Naive thymus-derived CD8-positive, alpha-beta T cell (primary cell): ENCODE measurements at regions not wholly inside any gene's neighbourhood (a gene's known extent, or its start where the extent isn't known, plus 50 kb on each side); places are given as distances from the start of the nearest gene placed in this dataset.

Experiments
- ATAC-seq, 2 donors: fragments of 150-1000 bp; cut with Tn5 transposase in 1 of 2; sonication (Bioruptor Pico), chemical (Tn5 transposase) in 1 of 2; 1 replicate in 1 of 2; 2 replicates in 1 of 2; pipeline ENCODE4 v1.10.0; 2021; ENCODE audit warnings: mild to moderate bottlenecking in 2 of 2, moderate library complexity in 2 of 2
- POLR2A ChIA-PET: fragments of 350-600 bp; sonication (Branson Sonifier 250); formaldehyde crosslinking; loops from one replicate; lab custom pipeline; 2021; ENCODE audit warnings: antibody characterized with exemption; lab: Charles Lee
- DNase-seq, 10 donors: peaks; one replicate each; pipeline versions ENCODE4 v3.0.0 to v3.0.0-alpha.2; 2020 to 2022
- H3K27ac Mint-ChIP-seq, 10 donors: one replicate each; pipeline ENCODE4 v1.8.0; 2020 to 2022; ENCODE audit warnings: mild to moderate bottlenecking in 10 of 10, mixed read lengths in 10 of 10, moderate library complexity in 4 of 10, inconsistent platforms in 1 of 10
- H3K27me3 Mint-ChIP-seq, 5 donors: one replicate each; pipeline ENCODE4 v1.8.0; 2021 to 2022; ENCODE audit warnings: mixed read lengths in 5 of 5
- H3K36me3 Mint-ChIP-seq, 3 donors: one replicate each; pipeline ENCODE4 v1.8.0; 2020 to 2022; ENCODE audit warnings: mixed read lengths in 3 of 3, mild to moderate bottlenecking in 2 of 3, inconsistent platforms in 1 of 3
- H3K4me1 Mint-ChIP-seq, 4 donors: one replicate each; pipeline ENCODE4 v1.8.0; 2021 to 2022; ENCODE audit warnings: mixed read lengths in 4 of 4
- H3K4me3 Mint-ChIP-seq, 10 donors: one replicate each; pipeline ENCODE4 v1.8.0; 2020 to 2022; ENCODE audit warnings: mild to moderate bottlenecking in 10 of 10, mixed read lengths in 10 of 10, moderate library complexity in 6 of 10, inconsistent platforms in 1 of 10
- H3K9me3 Mint-ChIP-seq, 9 donors: one replicate each; pipeline ENCODE4 v1.8.0; 2020 to 2022; ENCODE audit warnings: mixed read lengths in 9 of 9, mild to moderate bottlenecking in 3 of 9, inconsistent platforms in 1 of 9, moderate library complexity in 1 of 9

DNA sequence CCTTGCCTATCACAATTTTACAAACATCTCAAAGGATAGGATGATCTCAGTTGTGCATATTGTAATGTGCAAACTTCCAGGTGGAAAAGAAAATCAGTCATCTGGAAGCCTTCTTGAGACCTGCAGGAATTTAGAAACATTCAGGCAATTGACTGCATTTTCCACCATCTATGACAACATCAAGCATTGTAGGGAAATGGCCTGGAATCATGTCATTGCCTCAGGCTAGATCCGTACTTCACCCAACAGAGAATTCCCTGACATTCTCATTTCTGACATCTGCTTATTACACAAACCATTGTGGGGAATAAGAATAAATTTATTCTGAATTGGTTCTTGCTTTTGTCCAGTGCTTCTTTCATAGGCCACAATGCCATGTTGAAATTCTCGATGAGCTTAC, 124.9 kb upstream of the NPVF start:
- H3K27me3 Mint-ChIP-seq = peaks cover 0 to 6% (median 1%) of the 10 kb centered on the region in 5 donors
- no peak for ATAC-seq
- H3K27ac Mint-ChIP-seq = no peak overlapping the region
- H3K9me3 Mint-ChIP-seq = peaks cover 0 to 2% (median 0%) of the 10 kb centered on the region in 9 donors
- no peaks in the 10 kb centered on the region for H3K36me3 Mint-ChIP-seq
- DNase-seq = no peak
- POLR2A ChIA-PET = no interaction called here
- H3K4me3 Mint-ChIP-seq = no peak overlapping the region
- peaks cover 0 to 8% (median 4%) of the 10 kb centered on the region in 4 donors for H3K4me1 Mint-ChIP-seq

DNA sequence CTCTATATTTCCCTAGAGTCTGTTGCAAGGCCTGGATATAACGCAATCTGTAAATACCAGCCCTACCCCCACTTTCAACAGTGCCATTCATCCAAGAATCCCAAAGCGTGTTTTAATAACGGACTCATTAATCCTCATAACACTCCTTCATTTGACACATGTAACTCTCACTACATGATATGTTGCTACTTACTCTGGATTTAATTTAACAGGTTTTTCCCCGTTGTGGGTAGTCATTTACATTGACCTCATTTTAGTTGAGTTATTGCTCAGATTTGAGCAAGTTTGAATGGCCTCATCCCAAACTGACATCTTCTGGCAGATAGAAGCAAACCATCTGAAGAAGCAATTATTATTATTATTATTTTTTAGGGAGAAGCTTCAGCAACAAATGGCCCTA, 125.4 kb upstream of the NPVF start:
- no peak overlapping the region for H3K27ac Mint-ChIP-seq
- ATAC-seq = no peak
- H3K36me3 Mint-ChIP-seq = no peaks in the 10 kb centered on the region
- POLR2A ChIA-PET = no interaction called here
- H3K4me3 Mint-ChIP-seq = no peak overlapping the region
- DNase-seq = no peak
- peaks cover 0 to 6% (median 1%) of the 10 kb centered on the region in 5 donors for H3K27me3 Mint-ChIP-seq
- peaks cover 0 to 8% (median 4%) of the 10 kb centered on the region in 4 donors for H3K4me1 Mint-ChIP-seq
- peaks cover 0 to 2% (median 0%) of the 10 kb centered on the region in 9 donors for H3K9me3 Mint-ChIP-seq

DNA sequence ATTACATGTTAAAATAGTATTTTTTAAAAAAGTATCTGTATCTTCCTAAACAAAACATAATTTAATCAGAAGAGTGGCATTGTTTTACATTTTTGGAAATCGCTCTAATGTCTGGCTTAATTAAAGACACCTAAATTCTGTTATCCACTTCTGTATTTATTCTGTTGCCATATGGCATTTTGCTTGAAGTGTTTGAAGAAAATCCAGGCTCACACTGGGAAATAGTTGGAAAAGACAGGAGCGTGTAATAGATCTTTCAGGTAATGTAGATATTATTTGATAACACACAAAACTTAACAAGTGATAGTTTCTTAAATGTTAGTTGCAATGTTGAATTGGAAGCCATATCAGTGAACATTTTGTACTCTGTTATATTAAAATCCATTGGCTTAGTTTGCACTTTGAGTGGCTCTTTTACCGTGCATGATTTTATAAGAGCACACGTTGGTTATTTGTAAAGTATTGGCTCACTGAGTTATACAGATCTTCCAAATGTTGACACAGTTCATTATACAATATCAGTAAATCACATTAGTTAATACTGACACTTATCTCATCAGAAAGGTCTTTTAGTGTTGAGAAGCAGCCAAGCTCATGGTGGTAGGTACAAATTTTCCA, 128.4 kb upstream of the NPVF start:
- no peak for ATAC-seq
- peaks cover 0 to 3% (median 0%) of the 10 kb centered on the region in 5 donors for H3K27me3 Mint-ChIP-seq
- peaks cover 0 to 8% (median 4%) of the 10 kb centered on the region in 4 donors for H3K4me1 Mint-ChIP-seq
- no peaks in the 10 kb centered on the region for H3K36me3 Mint-ChIP-seq
- H3K27ac Mint-ChIP-seq = no peak overlapping the region
- POLR2A ChIA-PET = no interaction called here
- DNase-seq = no peak
- no peak overlapping the region for H3K4me3 Mint-ChIP-seq
- peaks cover 0 to 2% (median 0%) of the 10 kb centered on the region in 9 donors for H3K9me3 Mint-ChIP-seq

DNA sequence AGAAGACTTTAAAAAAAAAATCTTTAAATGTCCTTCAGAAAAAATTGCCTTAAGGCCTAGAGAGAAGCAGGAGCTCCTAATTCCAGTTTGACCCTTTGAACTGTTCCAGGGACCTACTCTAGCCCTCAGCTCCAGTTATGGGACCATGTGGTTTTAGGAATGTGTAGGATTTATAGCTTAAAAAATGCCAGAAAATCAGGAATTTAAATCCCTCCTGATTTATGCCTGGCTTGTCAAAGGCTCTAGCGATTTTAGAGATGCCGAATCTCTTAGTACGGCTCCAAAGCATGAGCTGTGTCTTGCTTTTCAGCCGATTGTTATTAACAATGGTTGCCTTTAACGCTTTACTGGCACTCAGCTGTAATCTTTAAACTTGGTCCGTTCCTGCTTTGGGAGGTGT, 130.6 kb upstream of the NPVF start:
- POLR2A ChIA-PET = no interaction called here
- Mint-ChIP-seq H3K4me3 (no peak overlapping the region), H3K9me3 (peaks cover 0 to 2% (median 0%) of the 10 kb centered on the region in 9 donors), H3K36me3 (no peaks in the 10 kb centered on the region), H3K27ac (no peak overlapping the region), H3K27me3 (peaks cover 0 to 3% (median 0%) of the 10 kb centered on the region in 5 donors), H3K4me1 (peaks cover 0 to 8% (median 4%) of the 10 kb centered on the region in 4 donors)
- DNase-seq (no peak), ATAC-seq (no peak)

DNA sequence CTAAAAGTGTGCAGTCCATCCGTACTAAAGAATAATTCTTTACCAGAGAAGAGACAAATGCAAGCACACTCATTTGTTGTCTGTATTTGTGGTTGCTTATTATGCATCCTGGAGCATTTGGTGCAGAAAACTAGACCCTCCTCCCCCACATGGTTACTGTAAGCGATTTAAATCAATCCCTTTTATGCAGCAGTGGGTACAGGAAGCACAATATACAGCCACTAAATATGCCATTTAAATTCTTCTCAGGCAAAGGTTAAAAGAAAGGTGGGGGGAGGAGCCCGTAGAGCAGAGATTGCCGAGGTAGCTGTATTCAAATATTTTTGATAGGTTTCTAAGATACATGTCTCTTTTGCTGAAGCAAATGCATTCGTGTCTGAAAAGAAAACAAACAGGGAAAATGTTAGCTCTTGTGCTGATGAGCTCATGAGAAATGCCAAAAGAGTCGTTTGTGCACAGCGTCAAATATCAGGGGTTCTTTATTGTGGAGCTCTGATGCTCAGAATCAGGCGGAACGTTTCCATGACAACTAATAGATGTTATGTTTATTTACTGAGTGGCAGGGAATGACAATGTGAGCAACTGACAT, 131.3 kb upstream of the NPVF start:
- H3K4me3 Mint-ChIP-seq = no peak overlapping the region
- H3K27me3 Mint-ChIP-seq = peaks cover 0 to 3% (median 0%) of the 10 kb centered on the region in 5 donors
- no peaks in the 10 kb centered on the region for H3K36me3 Mint-ChIP-seq
- ATAC-seq (no peak), DNase-seq (no peak)
- no peak overlapping the region for H3K27ac Mint-ChIP-seq
- H3K9me3 Mint-ChIP-seq = peaks cover 0 to 2% (median 0%) of the 10 kb centered on the region in 9 donors
- POLR2A ChIA-PET = no interaction called here
- H3K4me1 Mint-ChIP-seq = peaks cover 0 to 2% (median 0%) of the 10 kb centered on the region in 4 donors

DNA sequence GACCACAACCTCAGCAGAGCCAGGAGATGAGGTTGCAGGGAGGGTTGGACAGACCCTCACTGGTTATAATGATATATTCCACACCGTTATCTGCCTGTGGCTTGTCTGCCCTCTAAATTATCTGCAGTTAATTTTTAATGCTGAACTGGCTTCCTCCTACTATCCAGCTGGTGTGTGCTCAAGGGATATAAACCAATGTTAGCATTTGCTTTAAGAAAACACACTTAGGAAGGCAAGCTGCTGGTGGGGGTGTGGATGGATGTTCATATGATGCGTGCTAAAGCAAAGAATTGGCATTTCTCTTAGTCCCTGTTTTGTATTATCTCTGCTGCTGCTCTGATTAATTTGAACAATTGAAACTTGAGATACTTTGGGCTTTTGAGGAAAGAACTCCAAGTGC, 132.2 kb upstream of the NPVF start:
- H3K4me3 Mint-ChIP-seq = no peak overlapping the region
- H3K4me1 Mint-ChIP-seq = no peaks in the 10 kb centered on the region
- no peaks in the 10 kb centered on the region for H3K36me3 Mint-ChIP-seq
- POLR2A ChIA-PET = no interaction called here
- DNase-seq = no peak
- peaks cover 0 to 3% (median 0%) of the 10 kb centered on the region in 5 donors for H3K27me3 Mint-ChIP-seq
- no peak overlapping the region for H3K27ac Mint-ChIP-seq
- no peak for ATAC-seq
- peaks cover 0 to 2% (median 0%) of the 10 kb centered on the region in 9 donors for H3K9me3 Mint-ChIP-seq

DNA sequence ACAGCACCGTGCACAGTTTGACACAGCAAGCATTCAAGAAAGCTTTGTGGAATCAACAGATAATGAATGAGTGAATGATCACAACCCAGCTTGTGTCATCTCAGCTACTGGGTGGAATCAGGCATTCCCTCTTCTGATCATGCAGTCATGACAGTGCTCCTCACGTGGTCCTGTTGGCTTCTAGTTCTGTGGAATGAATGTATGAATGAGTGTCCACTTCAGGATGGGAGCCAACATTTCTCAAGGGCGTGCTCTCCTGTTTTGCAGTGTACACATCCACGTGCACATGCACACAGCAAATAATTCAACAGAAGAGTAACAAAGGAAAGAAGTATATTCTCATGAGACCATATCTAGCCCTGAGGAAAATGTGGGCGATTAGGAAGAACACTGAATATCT, 133.1 kb upstream of the NPVF start:
- Mint-ChIP-seq H3K9me3 (peaks cover 0 to 2% (median 0%) of the 10 kb centered on the region in 9 donors), H3K36me3 (no peaks in the 10 kb centered on the region), H3K27me3 (peaks cover 0 to 3% (median 1%) of the 10 kb centered on the region in 5 donors), H3K4me1 (no peaks in the 10 kb centered on the region), H3K4me3 (no peak overlapping the region), H3K27ac (no peak overlapping the region)
- POLR2A ChIA-PET = no interaction called here
- ATAC-seq (no peak), DNase-seq (no peak)

DNA sequence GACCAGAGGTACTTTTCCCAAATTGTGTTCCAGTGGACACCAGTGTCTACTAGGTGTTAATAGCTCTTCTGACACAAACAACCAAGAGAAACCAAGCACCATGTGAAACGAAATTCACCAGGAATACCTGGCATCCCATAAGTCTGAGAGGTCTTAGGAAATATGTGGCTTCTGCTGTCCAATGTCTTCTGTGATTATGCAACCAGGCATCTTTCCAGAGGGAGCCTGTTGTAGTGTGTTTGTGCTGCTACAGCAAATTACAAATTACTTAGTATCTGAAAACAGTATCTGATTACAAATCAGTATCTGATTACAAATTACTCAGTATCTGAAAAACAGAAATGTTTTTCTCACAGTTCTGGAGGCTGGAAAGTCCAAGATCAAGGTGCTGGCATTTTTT, 133.6 kb upstream of the NPVF start:
- no peak overlapping the region for H3K27ac Mint-ChIP-seq
- POLR2A ChIA-PET = no interaction called here
- no peak for DNase-seq
- H3K27me3 Mint-ChIP-seq = peaks cover 0 to 4% (median 3%) of the 10 kb centered on the region in 5 donors
- no peak overlapping the region for H3K4me3 Mint-ChIP-seq
- no peaks in the 10 kb centered on the region for H3K4me1 Mint-ChIP-seq
- H3K36me3 Mint-ChIP-seq = no peaks in the 10 kb centered on the region
- peaks cover 0 to 2% (median 0%) of the 10 kb centered on the region in 9 donors for H3K9me3 Mint-ChIP-seq
- ATAC-seq = no peak

DNA sequence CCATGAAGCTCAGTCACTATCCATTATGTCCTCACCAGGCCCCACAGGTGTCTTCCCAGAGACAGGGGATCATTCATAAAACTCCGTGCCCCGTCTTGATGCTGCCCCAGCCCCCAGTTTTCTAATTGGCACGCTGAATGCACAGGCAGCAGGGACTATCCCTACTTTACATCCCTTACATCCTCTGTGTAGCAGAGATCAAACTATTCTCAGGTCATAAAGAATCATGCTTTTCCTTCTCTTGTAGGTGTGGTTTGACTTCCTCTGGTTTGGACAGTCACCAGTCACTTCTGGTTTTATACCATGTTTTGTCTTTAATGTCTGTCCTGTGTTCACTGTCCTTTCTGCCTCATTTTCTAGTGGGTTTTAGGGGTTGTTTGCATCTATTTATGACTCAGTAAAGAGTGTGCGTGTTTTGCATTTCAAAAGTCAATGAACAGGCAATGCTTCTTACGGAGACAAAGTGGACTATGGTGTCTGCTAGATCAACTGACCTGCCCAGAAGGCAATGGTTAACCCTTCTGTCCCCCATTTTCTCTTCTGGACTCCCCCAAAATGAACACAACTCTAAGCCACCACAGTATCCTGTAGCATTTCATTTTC, 140.4 kb upstream of the NPVF start:
- POLR2A ChIA-PET = no interaction called here
- H3K9me3 Mint-ChIP-seq = peaks cover 5 to 39% (median 15%) of the 10 kb centered on the region in 9 donors
- DNase-seq = no peak
- no peak overlapping the region for H3K4me3 Mint-ChIP-seq
- H3K4me1 Mint-ChIP-seq = no peaks in the 10 kb centered on the region
- no peak overlapping the region for H3K27ac Mint-ChIP-seq
- H3K36me3 Mint-ChIP-seq = peaks cover 0 to 13% (median 0%) of the 10 kb centered on the region in 3 donors
- peaks cover 7 to 23% (median 20%) of the 10 kb centered on the region in 5 donors for H3K27me3 Mint-ChIP-seq
- no peak for ATAC-seq

DNA sequence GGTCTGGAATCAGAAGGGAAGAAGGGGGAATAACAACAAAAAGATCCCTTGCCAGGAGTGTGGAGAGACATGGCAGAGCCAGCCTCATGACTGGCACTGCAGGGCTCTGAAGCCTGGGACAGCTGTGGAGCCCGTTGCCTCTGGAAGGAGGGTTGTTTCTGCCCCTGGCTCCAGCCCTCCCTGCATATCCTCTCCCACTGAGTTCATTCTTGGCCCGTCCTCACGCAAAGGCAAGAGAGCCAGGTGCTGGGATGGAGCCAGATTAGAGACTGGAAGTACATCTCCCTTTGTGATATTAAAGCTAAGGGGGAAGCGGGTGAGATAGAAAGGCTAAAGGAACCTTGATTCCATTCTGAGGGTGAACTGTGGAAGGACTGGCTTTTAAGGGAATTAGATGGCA, 141.5 kb upstream of the NPVF start:
- H3K27ac Mint-ChIP-seq = no peak overlapping the region
- peaks cover 7 to 23% (median 20%) of the 10 kb centered on the region in 5 donors for H3K27me3 Mint-ChIP-seq
- POLR2A ChIA-PET = no interaction called here
- H3K4me1 Mint-ChIP-seq = no peaks in the 10 kb centered on the region
- H3K36me3 Mint-ChIP-seq = peaks cover 0 to 13% (median 0%) of the 10 kb centered on the region in 3 donors
- no peak for ATAC-seq
- no peak overlapping the region for H3K4me3 Mint-ChIP-seq
- peaks cover 5 to 39% (median 15%) of the 10 kb centered on the region in 9 donors for H3K9me3 Mint-ChIP-seq
- no peak for DNase-seq

DNA sequence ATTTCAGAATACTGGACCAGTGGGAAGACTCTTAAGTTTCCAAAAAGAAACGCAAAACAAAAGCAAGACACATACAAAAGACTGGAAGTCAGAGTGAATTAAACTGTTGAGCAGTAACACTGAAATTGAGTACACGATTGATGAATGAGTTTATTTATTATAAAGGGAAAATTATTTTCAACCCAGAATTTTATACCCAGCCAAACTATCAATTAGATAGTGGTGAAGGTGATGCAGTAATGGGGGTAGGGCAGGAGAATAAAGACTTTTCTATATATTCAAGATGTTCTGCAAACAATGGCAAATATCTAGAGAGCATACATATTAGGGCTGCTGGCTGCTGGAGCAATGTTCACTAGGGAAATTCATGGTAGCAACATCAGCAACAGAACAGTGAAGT, 143.7 kb upstream of the NPVF start:
- Mint-ChIP-seq H3K36me3 (peaks cover 0 to 13% (median 0%) of the 10 kb centered on the region in 3 donors), H3K4me3 (no peak overlapping the region)

DNA sequence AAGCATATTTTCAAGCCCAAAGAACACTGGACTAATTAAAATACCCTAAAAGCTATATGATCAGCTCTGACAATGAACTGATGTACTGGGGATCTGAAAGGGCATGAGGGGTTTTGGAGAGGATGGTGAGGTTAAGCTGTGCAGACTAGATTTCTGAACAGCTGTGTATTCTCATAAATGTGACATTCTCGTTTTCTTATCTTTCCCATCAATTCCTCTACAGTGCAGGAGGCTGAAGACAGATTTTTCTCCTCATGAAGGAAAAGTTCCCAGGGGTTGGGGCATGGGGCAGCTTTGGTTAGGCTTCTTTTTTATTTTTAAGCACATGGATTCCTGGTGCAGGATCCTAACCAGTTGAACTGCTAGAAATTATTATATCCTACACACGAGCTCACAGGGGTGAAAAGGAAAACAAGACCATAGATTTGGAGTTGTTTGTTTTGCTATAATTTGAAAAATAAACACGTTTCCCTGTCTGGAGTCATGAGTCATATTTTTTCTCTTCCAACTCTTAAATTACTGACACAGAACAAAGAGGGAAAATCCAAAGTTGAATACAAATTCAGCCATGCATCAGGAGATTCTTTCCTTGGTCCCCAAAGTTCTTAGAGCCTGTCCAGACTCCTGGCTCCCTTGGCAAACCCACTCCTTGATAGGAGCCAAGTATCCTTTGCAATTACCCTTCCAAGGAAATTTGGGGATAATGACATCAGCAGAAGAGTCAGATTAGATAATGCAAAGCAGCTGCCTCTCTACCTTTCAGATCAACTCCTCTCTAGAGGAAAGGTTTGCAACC, 147.7 kb upstream of the NPVF start:
- no peak for ATAC-seq
- no peak overlapping the region for H3K4me3 Mint-ChIP-seq
- H3K27me3 Mint-ChIP-seq = peaks cover 4 to 15% (median 7%) of the 10 kb centered on the region in 5 donors
- H3K9me3 Mint-ChIP-seq = peaks cover 5 to 24% (median 15%) of the 10 kb centered on the region in 9 donors
- DNase-seq = no peak
- H3K4me1 Mint-ChIP-seq = no peaks in the 10 kb centered on the region
- H3K36me3 Mint-ChIP-seq = peaks cover 0 to 13% (median 0%) of the 10 kb centered on the region in 3 donors
- H3K27ac Mint-ChIP-seq = no peak overlapping the region
- POLR2A ChIA-PET = no interaction called here

More for the DNA sequence above, 143.7 kb upstream of the NPVF start:
- Mint-ChIP-seq H3K9me3 (peaks cover 5 to 39% (median 15%) of the 10 kb centered on the region in 9 donors), H3K4me1 (no peaks in the 10 kb centered on the region), H3K27ac (no peak overlapping the region), H3K27me3 (peaks cover 2 to 31% (median 22%) of the 10 kb centered on the region in 5 donors)
- no peak for DNase-seq
- POLR2A ChIA-PET = no interaction called here
- no peak for ATAC-seq
